GM23338 (cell line): ENCODE measurements at regions not wholly inside any gene's neighbourhood (a gene's known extent, or its start where the extent isn't known, plus 50 kb on each side); places are given as distances from the start of the nearest gene placed in this dataset.
"Not testable (repeated sequence)": the region's sequence is repeated elsewhere in the genome, so short reads cannot be mapped to it uniquely, and the experiment has no call there.

ENCODE experiments used
- ATAC-seq: fragments of 200-7000 bp; cut with Tn5 transposase; 3 replicates; pipeline ENCODE4 v1.9.1; 2020
- DNase-seq: peaks from one replicate; pipeline ENCODE4 v3.0.0-alpha.2; 2015; ENCODE audit warnings: low spot score
- H2AFZ ChIP-seq: fragments of 200-600 bp; sonication (generic); 2 replicates; pipeline ENCODE4 v1.8.0; 2016; ENCODE audit warnings: antibody characterized with exemption, mild to moderate bottlenecking, moderate library complexity
- H3F3A ChIP-seq: fragments of 200-600 bp; sonication (generic); replicated peaks from 2 replicates; pipeline ENCODE4 v1.8.0; 2017; ENCODE audit warnings: antibody characterized with exemption, mixed run types, low read depth
- H3K27ac ChIP-seq: fragments of 200-600 bp; sonication (generic); 2 replicates; pipeline ENCODE4 v1.6.1; 2016; ENCODE audit warnings: low read depth
- H3K27me3 ChIP-seq: fragments of 200-600 bp; sonication (generic); 2 replicates; pipeline ENCODE4 v1.8.0; 2016; ENCODE audit warnings: mild to moderate bottlenecking, mixed run types, moderate library complexity; ENCODE audit not compliant: insufficient read depth
- H3K36me3 ChIP-seq: fragments of 200-600 bp; sonication (generic); 2 replicates; pipeline ENCODE4 v1.8.0; 2016; ENCODE audit warnings: mild to moderate bottlenecking; ENCODE audit not compliant: insufficient read depth
- H3K4me1 ChIP-seq: fragments of 200-600 bp; sonication (generic); 2 replicates; pipeline ENCODE4 v1.8.0; 2016; ENCODE audit warnings: mild to moderate bottlenecking, moderate library complexity; ENCODE audit not compliant: insufficient read depth
- H3K4me2 ChIP-seq: fragments of 200-600 bp; sonication (generic); 2 replicates; pipeline ENCODE4 v1.7.1; 2017; ENCODE audit warnings: mixed run types
- H3K4me3 ChIP-seq: fragments of 200-600 bp; sonication (generic); 2 replicates; pipeline ENCODE4 v1.6.1; 2016; ENCODE audit warnings: mixed run types
- H3K79me2 ChIP-seq: fragments of 200-600 bp; sonication (generic); replicated peaks from 2 replicates; pipeline ENCODE4 v1.8.0; 2017; ENCODE audit warnings: mild to moderate bottlenecking; ENCODE audit not compliant: insufficient read depth
- H3K9me2 ChIP-seq: fragments of 200-600 bp; sonication (generic); 2 replicates; pipeline ENCODE4 v1.8.0; 2017; ENCODE audit not compliant: insufficient read depth
- H4K20me1 ChIP-seq: fragments of 200-600 bp; sonication (generic); replicated peaks from 2 replicates; pipeline ENCODE4 v1.8.0; 2017; ENCODE audit warnings: mild to moderate bottlenecking; ENCODE audit not compliant: insufficient read depth
- H3K27ac Mint-ChIP-seq: 2 replicates; pipeline ENCODE4 v1.8.0; 2020; ENCODE audit warnings: inconsistent platforms, mild to moderate bottlenecking, moderate library complexity, mixed read lengths
- H3K27me3 Mint-ChIP-seq: 3 replicates; pipeline ENCODE4 v1.8.0; 2022; ENCODE audit warnings: low read depth, mild to moderate bottlenecking, moderate library complexity, mixed read lengths, inconsistent platforms; ENCODE audit not compliant: insufficient read depth, poor library complexity
- H3K36me3 Mint-ChIP-seq: 3 replicates; pipeline ENCODE4 v1.8.0; 2021; ENCODE audit warnings: low read depth, mild to moderate bottlenecking, inconsistent platforms, moderate library complexity, mixed read lengths
- H3K4me1 Mint-ChIP-seq: 3 replicates; pipeline ENCODE4 v1.8.0; 2020; ENCODE audit warnings: mild to moderate bottlenecking, inconsistent platforms, mixed read lengths
- H3K4me3 Mint-ChIP-seq: 3 replicates; pipeline ENCODE4 v1.8.0; 2021; ENCODE audit warnings: moderate library complexity, mild to moderate bottlenecking, inconsistent platforms, mixed read lengths
- H3K9me3 Mint-ChIP-seq: 3 replicates; pipeline ENCODE4 v1.8.0; 2020; ENCODE audit warnings: moderate library complexity, mild to moderate bottlenecking, inconsistent platforms, mixed read lengths
- CREB1 ChIP-seq: fragments of 250-450 bp; sonication (Bioruptor Pico); IDR thresholded peaks from 2 replicates; pipeline ENCODE4 v1.5.0; 2020; ENCODE audit warnings: low read depth, mild to moderate bottlenecking, moderate library complexity
- CTCF ChIP-seq, 2 experiments: fragments of 200-600 bp in 1 of 2; sonication (generic) in 1 of 2; conservative IDR thresholded peaks; 2 replicates each; pipeline versions ENCODE4 v1.5.1 to v1.6.1; 2016 to 2017; ENCODE audit warnings: antibody characterized with exemption in 2 of 2, low read depth in 2 of 2, mild to moderate bottlenecking in 2 of 2, moderate library complexity in 1 of 2
- ETS1 ChIP-seq: IDR thresholded peaks from 2 replicates; pipeline ENCODE4 v1.6.1; 2016; ENCODE audit warnings: antibody characterized with exemption
- EZH2phosphoT487 ChIP-seq: fragments of 200-600 bp; sonication (generic); IDR thresholded peaks from one replicate; pipeline ENCODE4 v1.8.1; 2018; ENCODE audit warnings: antibody characterized with exemption; ENCODE audit not compliant: unreplicated experiment
- NANOG ChIP-seq: IDR thresholded peaks from 2 replicates; pipeline ENCODE4 v1.6.1; 2016; ENCODE audit warnings: antibody characterized with exemption, borderline replicate concordance
- POLR2AphosphoS5 ChIP-seq: IDR thresholded peaks from 2 replicates; pipeline ENCODE4 v1.6.1; 2016; ENCODE audit warnings: antibody characterized with exemption, low read depth
- REST ChIP-seq: IDR thresholded peaks from one replicate; pipeline ENCODE4 v1.6.1; 2018; ENCODE audit warnings: antibody characterized with exemption; ENCODE audit not compliant: unreplicated experiment
- ZNF114 ChIP-seq: fragments of 250-450 bp; sonication (Bioruptor Pico); IDR thresholded peaks from 2 replicates; pipeline ENCODE4 v1.5.0; 2020; ENCODE audit warnings: mild to moderate bottlenecking, moderate library complexity
- ZNF331 ChIP-seq: fragments of 250-450 bp; sonication (Bioruptor Pico); IDR thresholded peaks from 2 replicates; pipeline ENCODE4 v1.5.0; 2020; ENCODE audit warnings: low read depth, mild to moderate bottlenecking, moderate library complexity
- ZNF462 ChIP-seq: fragments of 250-450 bp; sonication (Bioruptor Pico); IDR thresholded peaks from 2 replicates; pipeline ENCODE4 v1.5.0; 2020; ENCODE audit warnings: mild to moderate bottlenecking, moderate library complexity

- not testable (repeated sequence) for H3K9me3 Mint-ChIP-seq, H3K36me3 Mint-ChIP-seq, H4K20me1 ChIP-seq, ATAC-seq, H3K36me3 ChIP-seq, H3K27ac ChIP-seq, DNase-seq, H3K4me3 Mint-ChIP-seq, H3K27ac Mint-ChIP-seq, H3F3A ChIP-seq, H2AFZ ChIP-seq, H3K9me2 ChIP-seq, H3K4me2 ChIP-seq, H3K27me3 Mint-ChIP-seq, H3K4me1 Mint-ChIP-seq, H3K79me2 ChIP-seq, H3K4me3 ChIP-seq, H3K4me1 ChIP-seq, H3K27me3 ChIP-seq
Observed at GRCh38 chr5:89307141-89307540, 424.2 kb upstream of the MEF2C start.

- Histone ChIP-seq H4K20me1 (no peaks in the 10 kb centered on the region), H3K4me2 (no peak overlapping the region), H3K9me2 (no peaks in the 10 kb centered on the region; the same call in 1 of the 2 replicates), H2AFZ (no peak overlapping the region), H3K79me2 (no peaks in the 10 kb centered on the region), H3K36me3 (no peaks in the 10 kb centered on the region), H3K27me3 (no peaks in the 10 kb centered on the region), H3F3A (no peaks in the 10 kb centered on the region), H3K4me1 (no peaks in the 10 kb centered on the region), H3K4me3 (no peak overlapping the region), H3K27ac (no peak overlapping the region)
- Mint-ChIP-seq H3K4me3 (no peak overlapping the region), H3K36me3 (no peaks in the 10 kb centered on the region), H3K4me1 (no peaks in the 10 kb centered on the region), H3K27ac (no peak overlapping the region), H3K9me3 (no peaks in the 10 kb centered on the region; the same call in 2 of the 3 replicates), H3K27me3 (no peaks in the 10 kb centered on the region)
- no peak for ATAC-seq
- DNase-seq: no peak
- no peak for TF ChIP-seq REST
- TF ChIP-seq ZNF331 (CRISPR knock-in tag): no peak
- TF ChIP-seq POLR2AphosphoS5: no peak
- TF ChIP-seq CREB1 (CRISPR knock-in tag): no peak
- TF ChIP-seq CTCF (conservative IDR thresholded peaks at IDR 0.05; ENCODE audit: low read depth in 2 of 2): no peak
- TF ChIP-seq ETS1: no peak
- TF ChIP-seq EZH2phosphoT487: no peak
- TF ChIP-seq NANOG: no peak
- no peak for TF ChIP-seq ZNF114 (CRISPR knock-in tag)
- no peak for TF ChIP-seq ZNF462
Observed at GRCh38 chr5:89303033-89303480, 420.1 kb upstream of the MEF2C start.
